Fibroblast of skin of abdomen (primary cell): ENCODE measurements at regions not wholly inside any gene's neighbourhood (a gene's known extent, or its start where the extent isn't known, plus 50 kb on each side); places are given as distances from the start of the nearest gene placed in this dataset.
"Not testable (repeated sequence)": the region's sequence is repeated elsewhere in the genome, so short reads cannot be mapped to it uniquely, and the experiment has no call there.

ENCODE experiments used
- DNase-seq: peaks from one replicate; pipeline ENCODE4 v3.0.0-alpha.2; 2013

- no peak for DNase-seq
These were observed 51.4 kb upstream of the S1PR1 start for GRCh38 chr1:101185421-101185820.

- no peak for DNase-seq
These were observed 53.5 kb upstream of the S1PR1 start for GRCh38 chr1:101183388-101183699.

- no peak for DNase-seq
These were observed 54.0 kb upstream of the S1PR1 start for GRCh38 chr1:101182627-101183387.

GRCh38 chr1:101181930-101182329 is 54.9 kb upstream of the S1PR1 start:
- DNase-seq, result no peak

GRCh38 chr1:101178688-101179491 is 57.9 kb upstream of the S1PR1 start:
- DNase-seq, result no peak

- no peak for DNase-seq
These were observed 58.5 kb upstream of the S1PR1 start for GRCh38 chr1:101178341-101178687.

GRCh38 chr1:101175886-101176285 is 60.9 kb upstream of the S1PR1 start:
- DNase-seq, result peak; percentile 52

GRCh38 chr1:101175466-101175865 is 61.4 kb upstream of the S1PR1 start:
- DNase-seq, result no peak

- DNase-seq, result peak; percentile 98
These were observed 62.1 kb upstream of the S1PR1 start for GRCh38 chr1:101174722-101175121.

- DNase-seq, result not testable (repeated sequence)
These were observed 62.5 kb upstream of the S1PR1 start for GRCh38 chr1:101174298-101174697.

GRCh38 chr1:101170506-101171050 is 66.2 kb upstream of the S1PR1 start:
- DNase-seq, result no peak

- peak; percentile 48 for DNase-seq
These were observed 68.9 kb upstream of the S1PR1 start for GRCh38 chr1:101167891-101168290.

- DNase-seq, result peak; percentile 63
These were observed 70.2 kb upstream of the S1PR1 start for GRCh38 chr1:101166583-101167120.

GRCh38 chr1:101165954-101166353 is 70.9 kb upstream of the S1PR1 start:
- DNase-seq, result no peak

GRCh38 chr1:101165532-101165931 is 71.3 kb upstream of the S1PR1 start:
- no peak for DNase-seq

- no peak for DNase-seq
These were observed 72.0 kb upstream of the S1PR1 start for GRCh38 chr1:101164776-101165175.

- no peak for DNase-seq
These were observed 73.8 kb upstream of the S1PR1 start for GRCh38 chr1:101162736-101163735.

- no peak for DNase-seq
These were observed 74.5 kb upstream of the S1PR1 start for GRCh38 chr1:101162300-101162699.

- no peak for DNase-seq
These were observed 75.2 kb upstream of the S1PR1 start for GRCh38 chr1:101161619-101162018.

GRCh38 chr1:101158424-101158823 is 78.4 kb upstream of the S1PR1 start:
- DNase-seq, result no peak

- peak; percentile 52 for DNase-seq
These were observed 82.3 kb upstream of the S1PR1 start for GRCh38 chr1:101154547-101154946.

GRCh38 chr1:101153692-101154091 is 83.1 kb upstream of the S1PR1 start:
- DNase-seq, result no peak
